Amniotic stem cell (primary cell): ENCODE measurements at regions not wholly inside any gene's neighbourhood (a gene's known extent, or its start where the extent isn't known, plus 50 kb on each side); places are given as distances from the start of the nearest gene placed in this dataset.
"Not testable (repeated sequence)": the region's sequence is repeated elsewhere in the genome, so short reads cannot be mapped to it uniquely, and the experiment has no call there.

ENCODE experiments used
- DNase-seq: peaks from one replicate; lab custom pipeline; 2025; lab: John Stamatoyannopoulos, UW

GRCh38 chr6:81465859-81466258 lies 286.6 kb downstream of the TENT5A start:
- peak; percentile 23 for DNase-seq

- no peak for DNase-seq
Measured at GRCh38 chr6:81456416-81456815, 296.1 kb downstream of the TENT5A start.

DNA sequence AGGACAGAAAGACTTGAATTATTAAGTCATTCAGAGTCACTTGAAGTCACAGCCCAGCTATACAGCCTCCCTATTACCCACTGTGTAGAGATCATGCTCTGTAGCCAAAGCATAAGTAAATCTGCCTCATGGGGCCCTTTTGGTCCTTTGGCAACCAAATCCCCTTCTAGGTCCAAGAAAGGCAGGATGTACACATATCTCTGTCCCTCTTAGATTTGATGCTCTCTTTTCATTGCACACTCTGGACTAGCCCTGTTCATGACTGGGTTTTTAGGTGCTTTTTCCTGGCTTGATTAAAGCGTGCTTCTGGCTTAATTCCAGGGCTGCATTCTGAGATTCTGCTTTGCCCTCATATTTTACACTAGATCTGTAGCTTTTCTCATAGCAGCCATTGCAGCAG lies 296.8 kb downstream of the TENT5A start:
- no peak for DNase-seq

- peak; percentile 32 for DNase-seq
Measured at GRCh38 chr6:81451787-81452186, 300.7 kb downstream of the TENT5A start.

- peak; percentile 46 for DNase-seq
Measured at GRCh38 chr6:81450180-81450579, 302.3 kb downstream of the TENT5A start.

- DNase-seq = no peak
Measured at GRCh38 chr6:81446509-81446908, 306.0 kb downstream of the TENT5A start.

DNA sequence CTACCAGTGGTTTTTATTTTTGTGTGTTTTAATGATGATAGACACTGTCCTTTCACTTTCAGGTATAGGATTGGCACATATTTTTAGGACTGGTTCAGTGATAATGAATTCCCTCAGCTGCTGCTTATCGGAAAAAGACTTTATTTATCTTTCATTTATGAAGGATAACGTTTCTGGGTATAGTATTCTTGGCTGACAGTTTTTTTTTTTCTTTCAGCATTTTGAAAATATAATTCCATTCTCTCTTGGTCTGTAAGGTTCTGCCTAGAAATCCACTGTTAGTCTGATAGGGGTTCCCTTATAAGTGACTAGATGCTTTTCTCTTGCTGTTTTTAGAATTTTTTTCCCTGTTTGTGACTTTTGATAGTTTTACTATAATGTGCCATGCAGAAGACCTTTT lies 313.1 kb downstream of the TENT5A start:
- no peak for DNase-seq

GRCh38 chr6:81436990-81437389 lies 315.5 kb downstream of the TENT5A start:
- no peak for DNase-seq

- DNase-seq = no peak
Measured at GRCh38 chr6:81413306-81413705, 339.2 kb downstream of the TENT5A start.

DNA sequence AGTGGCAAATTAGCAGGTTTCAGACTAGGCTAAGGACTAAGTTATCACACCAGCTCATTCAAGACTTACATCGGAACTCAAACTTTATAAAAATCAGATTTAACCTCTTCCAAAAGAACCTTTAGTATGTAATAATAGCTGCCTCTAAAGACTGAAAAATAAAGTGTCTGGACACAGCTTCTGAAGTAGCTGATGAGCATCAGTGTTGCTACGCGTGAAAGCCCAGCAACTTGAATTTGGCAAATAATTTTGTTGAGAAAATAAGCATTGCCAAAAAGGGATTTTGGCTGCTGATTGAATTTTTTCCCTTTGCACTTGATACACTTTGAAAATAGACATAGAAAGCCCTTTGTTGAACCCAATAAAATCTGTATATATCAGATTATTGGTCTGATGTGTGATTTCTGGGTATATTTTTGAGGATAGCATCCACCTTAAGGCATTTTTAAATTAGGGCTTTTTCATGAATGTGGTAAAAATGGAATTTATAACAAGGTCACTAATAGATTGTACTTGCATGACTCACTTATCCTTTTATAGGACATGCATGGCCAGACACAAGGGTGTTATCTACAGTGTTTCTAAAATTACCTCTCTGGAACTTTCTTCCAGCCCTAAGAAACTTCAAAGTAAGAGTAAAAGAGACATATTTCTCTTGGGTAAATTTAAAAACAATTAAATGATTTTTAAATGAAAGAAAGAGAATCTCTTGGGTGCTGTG lies 350.4 kb downstream of the TENT5A start:
- DNase-seq = no peak

DNA sequence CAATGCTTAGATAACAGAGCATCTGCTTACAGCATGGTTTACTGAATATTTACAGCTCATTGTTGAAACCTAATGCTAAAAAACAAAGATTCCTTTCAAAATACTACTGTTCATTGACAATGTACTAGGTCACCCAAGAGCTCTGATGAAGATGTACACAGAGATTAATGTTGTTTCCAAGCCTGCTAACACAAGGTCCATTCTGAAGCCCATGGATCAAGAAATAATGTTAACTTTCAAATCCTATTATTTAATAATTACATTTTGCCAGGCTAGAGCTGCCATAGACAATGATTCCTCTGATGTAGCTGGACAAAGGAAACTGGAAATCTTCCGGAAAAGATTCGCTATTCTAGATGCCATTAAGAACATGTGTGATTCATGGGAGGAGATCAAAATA lies 355.6 kb downstream of the TENT5A start:
- no peak for DNase-seq

- no peak for DNase-seq
Measured at GRCh38 chr6:81387163-81387562, 365.3 kb downstream of the TENT5A start.

- DNase-seq = no peak
Measured at GRCh38 chr6:81384921-81385320, 367.6 kb downstream of the TENT5A start.

GRCh38 chr6:81383472-81383871 lies 369.0 kb downstream of the TENT5A start:
- DNase-seq = no peak

DNA sequence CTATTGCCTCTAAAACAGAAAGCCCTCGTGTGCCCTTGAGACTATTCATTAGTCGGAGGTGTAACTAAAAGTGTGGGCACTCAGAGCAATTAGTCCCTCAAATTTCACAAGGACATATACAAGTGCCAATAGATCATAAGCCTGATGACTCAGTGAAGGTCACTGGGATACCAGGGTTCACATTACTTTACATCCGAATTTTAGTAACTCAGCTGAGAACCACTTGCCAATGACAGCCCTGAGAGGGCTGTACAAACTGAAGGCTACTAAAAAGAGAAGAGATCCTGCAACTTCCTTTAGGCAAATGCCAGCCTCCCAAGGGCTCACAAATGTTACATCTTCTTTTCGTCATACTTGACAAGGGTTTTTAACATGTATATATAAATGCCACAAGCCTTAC lies 369.6 kb downstream of the TENT5A start:
- no peak for DNase-seq

DNA sequence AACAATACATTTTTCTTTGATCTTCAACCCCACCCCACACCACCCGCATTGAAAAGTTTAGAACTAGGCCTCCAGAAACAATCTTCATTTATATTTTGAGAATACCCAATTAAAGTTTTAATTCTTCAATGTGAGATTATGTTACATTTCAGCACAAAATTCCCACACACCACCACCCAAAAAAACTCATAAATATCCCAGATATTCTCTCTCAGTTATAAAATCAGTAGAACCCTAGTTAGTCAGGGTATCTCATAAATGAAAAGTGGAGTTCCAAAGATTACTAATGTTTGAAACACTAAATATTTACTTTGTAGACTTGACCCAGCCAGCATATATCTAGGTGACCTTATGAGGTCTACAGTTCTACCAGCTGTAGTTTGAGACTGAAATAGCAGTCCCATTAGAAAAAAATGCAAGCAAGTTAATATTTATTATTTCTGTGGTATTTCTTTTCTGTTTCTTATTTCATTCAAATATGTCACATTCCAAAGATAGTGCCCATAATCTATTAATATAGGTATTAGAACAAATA lies 371.0 kb downstream of the TENT5A start:
- no peak for DNase-seq

DNA sequence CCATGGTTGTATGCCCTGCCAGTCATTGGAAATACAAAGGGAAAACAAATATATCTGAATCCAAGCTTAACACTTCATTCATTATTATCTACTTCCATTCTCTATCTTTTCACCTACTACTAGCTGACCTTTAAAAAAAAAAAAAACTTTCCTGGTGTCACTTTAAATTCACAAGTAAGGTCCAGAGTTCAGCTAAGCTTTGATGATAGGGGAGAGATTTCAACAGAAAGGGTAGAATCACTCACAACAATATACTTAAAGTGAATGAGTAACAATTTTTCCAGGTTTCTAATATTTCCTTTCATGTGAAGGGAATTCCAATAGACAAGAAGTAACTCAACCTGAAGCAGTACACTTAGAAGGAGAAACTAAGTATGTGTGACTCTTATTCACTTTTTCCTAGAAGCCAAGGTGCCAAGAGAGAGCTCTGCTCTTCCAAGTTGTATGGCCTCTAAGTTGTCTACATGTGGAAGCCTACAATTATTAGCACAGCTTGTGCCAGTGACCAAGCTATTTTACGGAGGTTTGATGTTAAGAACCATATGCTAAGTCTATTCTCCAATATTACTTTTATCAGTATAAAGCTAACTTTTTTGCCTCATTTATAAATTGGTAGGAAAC lies 371.7 kb downstream of the TENT5A start:
- DNase-seq = no peak

DNA sequence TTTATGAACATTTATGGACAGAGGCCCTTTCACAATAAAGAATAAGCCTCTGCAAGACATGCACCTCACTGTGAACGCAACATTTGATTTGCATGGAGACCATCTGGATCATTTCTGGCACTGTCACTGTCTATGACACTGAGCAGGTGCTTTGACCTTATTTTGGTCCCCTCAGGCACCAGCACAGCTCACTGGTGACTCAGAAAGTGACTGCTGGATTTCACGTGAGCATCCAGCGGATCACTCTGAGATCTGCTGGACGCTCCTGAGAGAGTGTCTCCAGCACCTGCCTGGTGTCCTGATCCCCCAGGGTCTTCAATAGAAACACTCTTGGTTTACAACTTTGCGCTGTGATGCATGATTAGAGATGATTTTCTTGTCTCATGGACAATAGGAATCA lies 375.7 kb downstream of the TENT5A start:
- DNase-seq = no peak

DNA sequence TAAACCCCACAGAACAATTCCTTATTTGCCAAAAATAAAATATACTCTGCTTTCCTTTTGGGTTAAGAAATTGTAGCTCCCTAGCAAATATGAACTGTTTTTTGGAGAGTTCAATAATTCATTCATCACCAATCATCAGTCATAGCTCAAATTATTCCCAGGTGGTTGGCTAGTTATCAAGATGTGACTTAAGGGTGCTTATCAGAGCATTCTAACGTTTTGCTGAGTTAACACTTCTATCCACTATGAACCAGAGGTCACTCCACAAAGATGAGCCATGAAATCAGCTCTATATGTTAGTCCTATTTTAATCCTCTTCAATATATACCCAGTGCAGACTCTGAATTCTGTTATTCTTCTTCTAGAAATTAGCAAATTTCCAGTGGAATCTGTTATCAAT lies 379.1 kb downstream of the TENT5A start:
- DNase-seq = no peak

DNA sequence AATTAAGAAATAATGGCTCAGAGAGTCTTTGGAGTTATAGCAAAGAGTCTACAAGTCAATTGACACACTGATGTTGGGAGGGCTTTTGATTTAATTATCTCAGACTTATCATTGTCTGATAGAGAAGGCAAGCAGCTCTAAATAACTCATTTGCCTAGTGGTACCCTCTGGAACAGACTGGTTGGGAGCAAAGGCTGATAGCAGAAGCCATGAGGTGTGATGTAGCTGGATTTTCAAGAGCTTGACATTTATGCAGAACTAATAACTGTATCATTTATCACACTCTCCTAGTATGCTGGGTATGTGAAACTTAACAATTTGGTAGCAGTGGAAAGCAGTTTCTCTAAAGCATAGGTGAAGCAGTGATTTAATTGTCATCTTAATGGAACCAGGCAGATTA lies 380.6 kb downstream of the TENT5A start:
- no peak for DNase-seq

DNA sequence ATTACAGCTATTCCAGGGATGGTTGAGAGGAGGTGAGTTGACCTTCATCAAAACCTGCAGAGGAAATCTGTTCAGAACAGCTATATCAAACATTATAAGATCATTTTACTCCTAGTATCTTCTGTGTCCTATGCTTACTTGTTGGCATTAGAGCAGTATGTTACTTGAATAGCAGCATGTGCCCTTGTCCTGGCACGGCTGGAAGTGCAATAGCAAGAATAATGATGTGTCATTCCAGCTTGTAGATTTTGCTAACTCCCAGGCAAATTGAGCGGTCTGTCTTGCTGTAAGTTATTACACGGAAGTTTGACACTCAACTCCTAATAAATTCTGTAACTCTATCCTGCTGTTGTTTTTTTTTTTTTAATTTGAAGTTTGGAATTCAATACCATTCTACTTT lies 385.5 kb downstream of the TENT5A start:
- no peak for DNase-seq

GRCh38 chr6:81362246-81362645 lies 390.2 kb downstream of the TENT5A start:
- DNase-seq = peak; percentile 4

GRCh38 chr6:81353262-81353661 lies 399.2 kb downstream of the TENT5A start:
- no peak for DNase-seq

- not testable (repeated sequence) for DNase-seq
Measured at GRCh38 chr6:81344026-81344425, 408.5 kb downstream of the TENT5A start.
